B cell (primary cell): ENCODE measurements at regions not wholly inside any gene's neighbourhood (a gene's known extent, or its start where the extent isn't known, plus 50 kb on each side); places are given as distances from the start of the nearest gene placed in this dataset.

Experiments
- CTCF ChIP-seq: fragments of 200-600 bp; IDR thresholded peaks from one replicate; pipeline ENCODE4 v1.8.0; 2022; ENCODE audit warnings: antibody characterized with exemption, mild to moderate bottlenecking
- EZH2 ChIP-seq: IDR thresholded peaks from 2 replicates; pipeline ENCODE4 v1.6.1; 2012; ENCODE audit warnings: borderline replicate concordance, low read depth, mild to moderate bottlenecking, moderate library complexity, low read length; ENCODE audit not compliant: insufficient read depth, poor library complexity, severe bottlenecking

GRCh38 chrX:66915893-66916292 is 277.0 kb upstream of the EDA2R start:
- TF ChIP-seq CTCF (no peak), EZH2 (no peak)
